Activated CD8-positive, alpha-beta memory T cell treated with anti-CD3 and anti-CD28 coated beads, Interleukin-2, amount 10 ng/mL, durations not matched to agents 7 days and 5 days (primary cell): ENCODE measurements at regions not wholly inside any gene's neighbourhood (a gene's known extent, or its start where the extent isn't known, plus 50 kb on each side); places are given as distances from the start of the nearest gene placed in this dataset.

Source experiments
- ATAC-seq: fragments of 150-1000 bp; cut with Tn5 transposase; one replicate; pipeline ENCODE4 v1.10.0; 2021; ENCODE audit warnings: moderate library complexity
- CTCF ChIA-PET: fragments of 350-600 bp; sonication (Branson Sonifier 250); formaldehyde crosslinking; loops from one replicate; lab custom pipeline; 2021; ENCODE audit warnings: antibody characterized with exemption; lab: Charles Lee
- DNase-seq: peaks from one replicate; pipeline ENCODE4 v3.0.0-alpha.2; 2020
- H3K27ac Mint-ChIP-seq: one replicate; pipeline ENCODE4 v1.8.0; 2021; ENCODE audit warnings: mild to moderate bottlenecking, mixed read lengths
- H3K27me3 Mint-ChIP-seq: one replicate; pipeline ENCODE4 v1.8.0; 2021; ENCODE audit warnings: mixed read lengths
- H3K36me3 Mint-ChIP-seq: one replicate; pipeline ENCODE4 v1.8.0; 2021; ENCODE audit warnings: mild to moderate bottlenecking, mixed read lengths
- H3K4me1 Mint-ChIP-seq: one replicate; pipeline ENCODE4 v1.8.0; 2021; ENCODE audit warnings: mixed read lengths
- H3K4me3 Mint-ChIP-seq: one replicate; pipeline ENCODE4 v1.8.0; 2021; ENCODE audit warnings: mild to moderate bottlenecking, moderate library complexity, mixed read lengths
- H3K9me3 Mint-ChIP-seq: one replicate; pipeline ENCODE4 v1.8.0; 2022; ENCODE audit warnings: low read depth, mixed read lengths

DNA sequence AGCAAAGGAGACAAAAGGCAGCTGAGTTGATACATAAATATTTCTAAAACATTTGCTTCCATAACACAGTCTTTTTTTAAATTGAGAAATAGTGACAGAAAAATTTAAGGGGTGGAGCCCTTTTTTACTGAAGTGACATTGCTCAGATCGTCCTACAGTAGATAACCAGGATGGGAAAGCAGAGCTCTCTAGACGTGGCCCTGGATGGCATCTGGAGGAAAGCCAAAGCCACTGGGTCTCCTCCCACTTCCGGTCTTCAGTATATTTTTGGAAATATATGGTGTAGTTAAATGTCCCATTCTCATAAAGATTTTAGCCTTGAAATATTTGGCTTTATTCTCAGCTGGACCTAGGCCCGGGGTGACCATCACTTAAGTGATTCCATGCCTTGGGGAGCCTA lies 326.1 kb downstream of the ZNF621 start:
- H3K4me3 Mint-ChIP-seq, result no peak overlapping the region
- no peaks in the 10 kb centered on the region for H3K4me1 Mint-ChIP-seq
- CTCF ChIA-PET, result no interaction called here
- H3K27me3 Mint-ChIP-seq, result no peaks in the 10 kb centered on the region
- no peak overlapping the region for H3K27ac Mint-ChIP-seq
- H3K9me3 Mint-ChIP-seq, result no peaks in the 10 kb centered on the region
- DNase-seq (no peak), ATAC-seq (no peak)
- H3K36me3 Mint-ChIP-seq, result no peaks in the 10 kb centered on the region

DNA sequence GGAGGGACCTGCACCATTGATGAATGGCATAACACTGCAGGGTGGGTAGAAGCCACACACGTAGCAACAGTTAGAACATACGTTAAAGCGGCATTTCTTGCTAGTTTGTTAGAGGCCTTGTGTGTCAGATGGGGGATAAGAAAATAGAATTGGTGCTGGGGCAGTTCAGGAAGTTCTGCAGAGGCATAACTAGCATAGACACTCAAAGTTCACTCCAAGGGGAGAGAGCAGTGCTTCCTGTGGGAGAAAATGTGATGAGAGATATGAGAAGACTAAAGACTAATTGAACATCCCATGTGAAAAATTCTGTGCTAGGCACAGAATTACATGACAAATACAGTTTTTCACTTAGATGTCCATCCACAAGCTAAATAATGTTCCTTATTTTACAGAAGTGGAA lies 327.1 kb downstream of the ZNF621 start:
- DNase-seq, result no peak
- H3K4me3 Mint-ChIP-seq, result no peak overlapping the region
- no peak overlapping the region for H3K27ac Mint-ChIP-seq
- no peaks in the 10 kb centered on the region for H3K36me3 Mint-ChIP-seq
- H3K4me1 Mint-ChIP-seq, result no peaks in the 10 kb centered on the region
- no peak for ATAC-seq
- no peaks in the 10 kb centered on the region for H3K27me3 Mint-ChIP-seq
- H3K9me3 Mint-ChIP-seq, result no peaks in the 10 kb centered on the region
- CTCF ChIA-PET, result no interaction called here

DNA sequence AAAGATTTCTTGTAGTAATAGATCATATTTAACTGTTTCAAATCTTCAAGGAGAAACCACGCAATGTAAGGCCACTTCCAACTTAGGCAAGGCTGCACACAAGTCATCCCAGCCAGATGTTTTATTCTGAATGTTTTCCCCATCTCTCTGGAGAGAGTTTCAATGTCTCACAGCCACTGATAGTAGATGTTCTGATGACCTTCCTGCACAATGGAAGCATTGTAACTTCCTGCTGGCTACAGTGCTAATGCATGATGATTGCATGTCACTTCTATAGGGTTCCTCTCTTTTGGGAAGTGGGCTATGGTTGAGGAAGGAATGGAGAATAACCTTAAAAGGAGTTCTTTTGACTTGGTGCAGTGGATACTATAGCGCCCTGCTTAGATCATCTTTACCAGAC lies 328.0 kb downstream of the ZNF621 start:
- Mint-ChIP-seq H3K27ac (no peak overlapping the region), H3K4me1 (no peaks in the 10 kb centered on the region), H3K4me3 (no peak overlapping the region), H3K36me3 (no peaks in the 10 kb centered on the region), H3K9me3 (no peaks in the 10 kb centered on the region), H3K27me3 (no peaks in the 10 kb centered on the region)
- no peak for ATAC-seq
- CTCF ChIA-PET, result no interaction called here
- no peak for DNase-seq

DNA sequence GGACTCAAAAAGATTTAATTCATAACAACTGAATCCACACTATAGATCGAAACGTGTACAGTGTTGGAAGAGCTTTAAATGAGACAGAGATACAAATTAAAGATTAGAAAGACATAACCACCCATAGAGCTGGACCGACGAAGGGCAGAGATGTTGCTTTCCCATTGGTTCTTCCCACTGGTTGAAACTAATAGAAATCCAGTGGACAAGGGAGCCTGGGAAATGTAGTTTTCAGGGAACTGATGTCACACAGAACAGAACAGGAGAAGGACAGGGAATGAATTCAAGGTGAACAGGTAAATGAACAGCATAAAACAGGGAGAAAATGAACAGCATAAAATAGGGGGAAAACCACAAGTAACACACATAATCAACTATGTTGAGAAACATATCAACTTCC lies 328.7 kb downstream of the ZNF621 start:
- DNase-seq (no peak), ATAC-seq (no peak)
- H3K4me3 Mint-ChIP-seq, result no peak overlapping the region
- H3K36me3 Mint-ChIP-seq, result no peaks in the 10 kb centered on the region
- H3K27ac Mint-ChIP-seq, result no peak overlapping the region
- CTCF ChIA-PET, result no interaction called here
- no peaks in the 10 kb centered on the region for H3K4me1 Mint-ChIP-seq
- H3K9me3 Mint-ChIP-seq, result no peaks in the 10 kb centered on the region
- H3K27me3 Mint-ChIP-seq, result no peaks in the 10 kb centered on the region

DNA sequence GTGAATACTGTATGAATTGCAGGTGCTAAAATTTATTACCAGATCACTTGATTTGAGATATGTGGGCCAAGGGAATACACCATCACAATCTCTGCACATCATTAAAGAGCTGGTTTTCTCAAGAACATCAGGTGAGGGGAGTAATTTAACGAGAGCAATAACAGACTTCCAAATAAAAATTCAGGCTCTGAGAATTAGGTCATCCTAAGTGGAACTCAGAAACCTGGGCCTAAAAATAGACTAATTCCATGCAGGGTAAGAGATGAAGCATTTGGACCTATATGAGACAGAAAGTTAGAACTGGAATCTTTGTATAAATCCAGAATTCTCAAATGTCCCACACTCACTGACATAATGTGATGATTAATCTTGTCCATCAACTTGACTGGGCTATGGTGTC lies 331.1 kb downstream of the ZNF621 start:
- no peak overlapping the region for H3K4me3 Mint-ChIP-seq
- DNase-seq (no peak), ATAC-seq (no peak)
- H3K9me3 Mint-ChIP-seq, result no peaks in the 10 kb centered on the region
- H3K36me3 Mint-ChIP-seq, result no peaks in the 10 kb centered on the region
- H3K4me1 Mint-ChIP-seq, result no peaks in the 10 kb centered on the region
- H3K27ac Mint-ChIP-seq, result no peak overlapping the region
- H3K27me3 Mint-ChIP-seq, result no peaks in the 10 kb centered on the region
- CTCF ChIA-PET, result no interaction called here

DNA sequence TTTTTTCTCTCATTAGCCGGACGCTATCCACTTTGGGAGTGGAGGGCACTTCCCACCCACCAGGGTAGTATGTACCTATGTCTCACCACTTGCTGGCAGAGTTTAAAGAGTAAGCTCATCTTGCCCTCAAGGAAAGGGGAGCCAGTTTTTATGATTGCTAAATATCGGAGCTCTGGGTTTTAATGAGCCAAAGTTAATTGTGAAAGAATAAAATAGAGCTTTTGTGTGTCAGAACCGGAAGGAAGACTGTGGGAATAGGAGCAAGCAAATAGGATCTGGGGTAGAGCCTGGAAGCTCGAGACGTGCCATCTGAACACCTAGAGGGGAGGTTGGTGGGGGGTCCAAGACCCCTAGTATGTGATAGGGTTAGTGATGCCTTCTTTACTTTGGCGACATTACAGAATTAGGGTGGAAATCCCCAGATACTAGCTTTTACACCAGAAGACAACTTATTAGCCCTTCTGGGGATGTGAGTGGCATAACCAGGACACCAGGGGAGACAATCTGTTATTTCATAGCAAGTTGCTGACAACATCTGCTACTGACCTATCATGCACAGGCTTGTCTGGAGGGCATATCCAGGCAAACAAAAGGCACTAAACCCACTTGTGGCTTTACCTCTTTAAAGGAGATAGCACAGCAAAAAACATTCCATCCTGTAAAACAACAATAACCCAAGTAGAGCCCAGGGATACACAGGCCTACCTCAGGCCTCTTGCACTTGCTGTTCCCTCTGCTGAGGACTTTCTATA lies 333.8 kb downstream of the ZNF621 start:
- no peaks in the 10 kb centered on the region for H3K9me3 Mint-ChIP-seq
- H3K27me3 Mint-ChIP-seq, result peaks cover 2% of the 10 kb centered on the region
- no peak overlapping the region for H3K4me3 Mint-ChIP-seq
- DNase-seq, result no peak
- no peak overlapping the region for H3K27ac Mint-ChIP-seq
- no peaks in the 10 kb centered on the region for H3K4me1 Mint-ChIP-seq
- CTCF ChIA-PET, result interaction anchor here (0.9 kb wide), 1 partner anchor 11 kb away, joined by 4 read pairs; no protein-coding TSS in a partner anchor
- no peak for ATAC-seq
- no peaks in the 10 kb centered on the region for H3K36me3 Mint-ChIP-seq

DNA sequence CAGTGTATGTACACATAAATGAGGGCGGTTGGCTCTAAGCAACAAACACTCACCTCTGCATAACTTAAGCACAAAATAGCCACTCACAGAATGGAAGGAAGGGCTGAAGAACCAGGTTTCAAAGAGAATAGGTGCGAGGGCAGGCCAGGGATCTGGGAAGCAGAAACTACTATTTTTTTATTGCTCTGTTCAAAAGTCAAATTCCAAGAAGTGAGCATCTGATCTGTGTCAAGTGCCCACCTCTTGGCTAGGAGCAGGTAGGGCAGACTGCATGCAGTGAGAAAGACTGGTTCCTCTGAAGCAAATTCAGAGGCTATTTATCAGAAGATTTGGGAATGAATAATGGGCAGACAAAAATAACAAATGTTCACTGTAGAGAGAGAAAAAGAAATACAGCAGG lies 336.4 kb upstream of the CTNNB1 start:
- no peak for DNase-seq
- H3K36me3 Mint-ChIP-seq, result no peaks in the 10 kb centered on the region
- H3K4me3 Mint-ChIP-seq, result no peak overlapping the region
- no peaks in the 10 kb centered on the region for H3K4me1 Mint-ChIP-seq
- H3K27me3 Mint-ChIP-seq, result peaks cover 5% of the 10 kb centered on the region
- no peaks in the 10 kb centered on the region for H3K9me3 Mint-ChIP-seq
- no peak overlapping the region for H3K27ac Mint-ChIP-seq
- CTCF ChIA-PET, result no interaction called here
- no peak for ATAC-seq

DNA sequence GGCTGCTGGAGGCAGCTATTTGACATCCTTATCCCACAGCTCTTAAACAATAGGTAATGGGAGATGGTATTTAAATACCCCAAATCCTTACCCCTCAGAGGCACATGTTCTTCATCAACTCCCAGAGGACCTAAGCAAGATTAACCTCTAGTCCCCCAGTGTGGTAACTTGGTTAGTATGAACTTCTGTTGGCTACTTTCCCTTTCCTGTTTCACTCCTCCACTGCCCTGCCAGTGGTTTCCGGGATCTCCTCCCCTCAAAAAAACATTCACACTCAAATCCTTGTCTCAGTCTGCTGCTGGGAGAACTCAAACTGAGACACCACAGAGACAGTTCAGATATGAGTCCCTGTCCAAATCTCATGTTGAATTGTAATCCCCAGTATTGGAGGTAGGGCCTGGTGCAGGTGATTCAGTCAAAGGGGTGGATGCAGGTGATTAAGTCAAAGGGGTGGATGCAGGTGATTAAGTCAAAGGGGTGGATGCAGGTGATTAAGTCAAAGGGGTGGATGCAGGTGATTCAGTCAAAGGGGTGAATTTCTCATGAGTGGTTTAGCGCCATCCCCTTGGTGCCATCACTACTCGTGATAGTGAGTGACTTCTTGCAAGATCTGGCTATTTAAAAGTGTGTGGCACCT lies 335.0 kb upstream of the CTNNB1 start:
- Mint-ChIP-seq H3K27me3 (peaks cover 8% of the 10 kb centered on the region), H3K36me3 (no peaks in the 10 kb centered on the region), H3K9me3 (no peaks in the 10 kb centered on the region), H3K4me1 (no peaks in the 10 kb centered on the region), H3K4me3 (no peak overlapping the region), H3K27ac (no peak overlapping the region)
- no peak for DNase-seq
- CTCF ChIA-PET, result no interaction called here
- ATAC-seq, result no peak

DNA sequence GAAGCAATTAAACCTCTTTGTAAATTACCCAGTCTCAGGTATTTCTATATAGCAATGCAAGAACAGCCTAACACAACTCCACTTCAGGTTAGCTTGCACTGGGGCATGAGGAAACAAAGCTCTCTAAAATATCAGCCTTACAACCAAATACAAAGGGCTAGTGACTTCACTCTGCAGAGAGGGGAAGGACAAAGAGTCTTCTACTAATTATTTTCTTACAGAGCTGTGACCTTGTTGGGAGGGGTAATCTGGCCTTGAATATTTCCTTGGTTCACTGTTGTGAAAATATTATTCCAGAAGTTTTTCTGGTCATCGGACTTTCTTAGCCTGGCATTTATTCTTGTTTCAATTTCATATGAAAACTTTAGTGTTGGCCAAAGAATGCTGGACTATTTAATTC lies 334.4 kb upstream of the CTNNB1 start:
- CTCF ChIA-PET, result no interaction called here

DNA sequence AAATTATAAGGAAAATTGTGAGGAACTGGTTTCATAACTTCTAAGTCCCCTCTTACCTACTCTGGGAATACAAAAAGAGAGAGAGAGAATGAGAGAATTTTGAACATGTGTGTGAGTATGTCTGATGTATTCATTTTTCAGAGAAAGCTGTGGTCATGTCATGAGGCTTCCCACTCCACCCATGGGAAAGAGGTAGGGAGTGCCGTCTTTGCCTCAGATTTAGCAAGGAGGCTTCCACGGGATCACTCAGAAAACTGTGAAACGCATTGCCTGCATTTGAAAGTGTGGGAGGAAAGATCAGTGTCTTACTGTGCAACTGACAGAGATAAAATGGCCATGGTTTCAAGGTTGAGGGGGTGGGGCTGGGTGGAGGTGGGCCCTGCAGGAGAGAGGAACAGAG lies 331.5 kb upstream of the CTNNB1 start:
- Mint-ChIP-seq H3K27ac (no peak overlapping the region), H3K4me1 (no peaks in the 10 kb centered on the region), H3K36me3 (no peaks in the 10 kb centered on the region), H3K27me3 (peaks cover 14% of the 10 kb centered on the region), H3K9me3 (no peaks in the 10 kb centered on the region), H3K4me3 (no peak overlapping the region)
- DNase-seq, result no peak
- CTCF ChIA-PET, result no interaction called here
- no peak for ATAC-seq

More for the DNA sequence above, 334.4 kb upstream of the CTNNB1 start:
- H3K27me3 Mint-ChIP-seq, result peaks cover 10% of the 10 kb centered on the region
- H3K4me3 Mint-ChIP-seq, result no peak overlapping the region
- H3K27ac Mint-ChIP-seq, result no peak overlapping the region
- H3K9me3 Mint-ChIP-seq, result no peaks in the 10 kb centered on the region
- H3K36me3 Mint-ChIP-seq, result no peaks in the 10 kb centered on the region
- DNase-seq (no peak), ATAC-seq (no peak)
- no peaks in the 10 kb centered on the region for H3K4me1 Mint-ChIP-seq

DNA sequence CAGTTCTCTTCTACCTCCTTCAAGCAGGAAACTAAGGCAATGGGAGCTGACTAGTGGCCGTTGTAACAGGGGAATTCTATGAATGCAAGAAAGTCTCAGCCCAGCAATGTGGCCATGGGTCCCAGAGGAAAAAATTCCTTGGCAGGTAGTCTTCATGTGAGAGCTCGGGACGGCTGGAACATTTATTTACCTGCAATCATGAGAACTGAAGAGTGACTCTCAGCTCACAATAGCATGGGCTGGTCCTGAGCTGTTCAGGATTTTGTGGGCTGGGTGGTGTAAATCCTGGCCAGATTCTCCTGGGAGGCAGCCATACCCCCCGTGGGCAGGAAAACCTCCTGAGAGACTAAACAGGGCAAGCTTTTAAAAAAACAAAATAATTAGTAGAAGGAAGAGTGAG lies 330.3 kb upstream of the CTNNB1 start:
- Mint-ChIP-seq H3K27me3 (peaks cover 17% of the 10 kb centered on the region), H3K4me1 (no peaks in the 10 kb centered on the region)
- CTCF ChIA-PET, result interaction anchor here (2.0 kb wide), 1 partner anchor 11 kb away, joined by 4 read pairs; no protein-coding TSS in a partner anchor

DNA sequence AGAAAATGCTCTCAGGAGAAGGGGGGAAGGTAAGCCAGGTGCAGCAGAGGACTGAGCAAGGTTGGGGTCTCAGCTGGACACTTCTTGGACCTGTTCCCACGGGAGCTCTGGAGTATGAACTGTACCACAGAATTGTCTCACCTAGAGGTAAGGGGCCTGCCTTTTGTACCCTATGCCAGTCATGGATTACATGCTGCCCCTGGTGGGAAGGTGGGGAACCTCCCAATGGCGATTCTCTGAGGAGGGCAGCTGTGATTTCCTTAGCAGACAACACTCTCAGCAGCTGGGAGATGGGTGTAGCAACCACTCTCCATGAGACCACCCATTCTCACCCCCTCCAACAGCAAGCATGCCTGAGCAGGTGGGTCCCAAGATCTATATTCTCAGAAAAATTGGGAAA lies 329.4 kb upstream of the CTNNB1 start:
- Mint-ChIP-seq H3K27ac (no peak overlapping the region), H3K4me3 (no peak overlapping the region), H3K27me3 (peaks cover 17% of the 10 kb centered on the region), H3K4me1 (no peaks in the 10 kb centered on the region), H3K9me3 (no peaks in the 10 kb centered on the region), H3K36me3 (no peaks in the 10 kb centered on the region)
- DNase-seq (no peak), ATAC-seq (no peak)
- CTCF ChIA-PET, result interaction anchor here (2.0 kb wide), 1 partner anchor 12 kb away, joined by 4 read pairs; no protein-coding TSS in a partner anchor

More for the DNA sequence above, 330.3 kb upstream of the CTNNB1 start:
- ATAC-seq (no peak), DNase-seq (no peak)
- Mint-ChIP-seq H3K9me3 (no peaks in the 10 kb centered on the region), H3K36me3 (no peaks in the 10 kb centered on the region), H3K27ac (no peak overlapping the region), H3K4me3 (no peak overlapping the region)

DNA sequence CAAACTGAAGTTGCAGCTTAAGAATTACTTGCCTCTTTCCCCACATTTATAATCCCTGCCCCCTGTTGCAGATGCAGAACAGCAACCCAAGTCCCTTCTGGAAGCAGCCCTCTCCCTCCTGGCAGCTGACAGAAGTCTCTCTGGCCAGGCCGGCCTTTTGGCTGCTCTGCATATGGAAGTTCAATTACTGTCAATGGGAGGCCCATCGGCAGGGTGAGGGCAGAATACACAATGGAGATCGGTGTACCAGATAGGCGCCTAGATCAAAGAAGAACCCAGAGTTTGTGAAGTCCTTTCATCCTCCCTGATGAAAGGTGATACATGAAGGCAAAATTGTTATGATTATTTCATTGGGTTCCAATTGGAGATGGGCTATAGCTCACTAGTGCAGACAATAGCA lies 327.9 kb upstream of the CTNNB1 start:
- Mint-ChIP-seq H3K27ac (no peak overlapping the region), H3K27me3 (peaks cover 17% of the 10 kb centered on the region), H3K4me3 (no peak overlapping the region), H3K9me3 (no peaks in the 10 kb centered on the region), H3K36me3 (no peaks in the 10 kb centered on the region), H3K4me1 (no peaks in the 10 kb centered on the region)
- CTCF ChIA-PET, result no interaction called here
- DNase-seq (no peak), ATAC-seq (no peak)

DNA sequence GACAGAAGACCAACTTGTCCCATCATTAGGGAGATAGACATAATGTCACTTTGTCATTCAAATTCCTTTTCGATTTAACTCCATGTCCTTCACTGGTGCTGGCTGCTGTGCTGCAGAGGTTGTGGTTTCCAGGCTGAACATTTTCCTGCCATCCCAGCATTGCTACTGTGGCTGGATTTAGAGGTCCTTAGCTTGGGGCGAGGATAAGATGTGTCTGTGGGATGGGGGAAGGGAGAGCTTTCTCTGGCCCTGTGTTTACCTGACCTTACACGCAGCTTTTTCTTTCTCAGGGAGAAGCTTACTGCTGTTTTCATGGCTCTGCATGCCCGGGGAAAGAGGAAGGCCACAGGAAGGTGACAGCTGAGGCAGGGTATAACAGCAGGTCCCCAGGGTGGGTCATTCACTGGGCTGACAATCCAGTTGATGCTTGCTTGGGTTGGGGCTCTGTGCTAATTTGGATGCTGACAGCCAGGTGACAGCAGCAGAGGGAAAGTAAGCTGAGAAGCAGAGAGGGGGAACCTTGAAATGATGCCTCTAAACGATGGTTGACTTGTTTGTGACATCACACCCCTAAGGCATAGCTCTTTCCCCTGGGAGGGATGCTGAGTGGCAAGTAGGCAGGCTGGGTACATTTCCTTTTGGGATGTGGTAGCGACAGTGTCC lies 326.9 kb upstream of the CTNNB1 start:
- Mint-ChIP-seq H3K4me1 (no peaks in the 10 kb centered on the region), H3K36me3 (no peaks in the 10 kb centered on the region), H3K27ac (no peak overlapping the region), H3K27me3 (peaks cover 17% of the 10 kb centered on the region), H3K4me3 (no peak overlapping the region), H3K9me3 (no peaks in the 10 kb centered on the region)
- no peak for ATAC-seq
- CTCF ChIA-PET, result no interaction called here
- DNase-seq, result no peak
